ENCODE measurements at regions not wholly inside any gene's neighbourhood (a gene's known extent, or its start where the extent isn't known, plus 50 kb on each side); places are given as distances from the start of the nearest gene placed in this dataset.

DNA sequence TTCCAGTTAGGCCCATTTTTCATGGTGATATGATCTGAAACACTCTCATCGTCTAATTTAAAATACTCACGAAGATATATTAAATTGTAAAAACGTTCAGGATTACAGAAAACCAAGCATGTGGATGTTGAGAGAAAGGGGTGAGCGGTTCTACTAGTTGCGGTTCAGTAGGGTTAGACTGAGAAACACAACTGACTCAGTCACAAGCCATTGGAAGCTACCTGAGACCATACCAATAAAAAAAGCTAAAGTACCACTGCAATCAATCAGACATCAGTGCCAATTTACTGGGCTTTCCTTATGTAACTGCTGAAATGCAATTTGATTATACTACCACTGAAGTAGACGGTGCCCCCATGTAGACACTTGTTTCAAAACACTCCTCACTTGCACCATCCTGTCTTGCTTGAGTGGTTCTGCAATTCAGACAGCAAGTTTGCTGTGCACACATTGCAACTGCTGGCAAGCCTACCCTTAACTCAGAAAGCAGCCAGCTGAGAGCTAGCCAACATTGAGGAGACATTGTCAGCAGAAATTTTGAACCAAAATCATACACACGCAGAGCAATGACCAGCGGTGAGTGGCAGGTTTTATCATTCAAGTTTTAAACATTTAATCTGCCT lies 368.7 kb upstream of the ARHGEF26 start:
- no peaks in the 10 kb centered on the region for H3K27me3 ChIP-seq (ENCODE audit: insufficient read depth, low read length)
- no peak overlapping the region; the same call in 1 of the 2 replicates for H3K9ac ChIP-seq (ENCODE audit: low read depth, low read length)
- no peak overlapping the region for H3K4me3 ChIP-seq (ENCODE audit: low read length)
- H3K27ac ChIP-seq (ENCODE audit: low read depth, low read length): no peak overlapping the region
- no peaks in the 10 kb centered on the region for H3K9me3 ChIP-seq (ENCODE audit: insufficient read depth, low read depth, low read length)
- no peaks in the 10 kb centered on the region for H3K4me1 ChIP-seq (ENCODE audit: insufficient read depth, low read length)
- WGBS: 90% methylated on average over 6 of the region's 8 CpGs
- no peaks in the 10 kb centered on the region for H3K36me3 ChIP-seq (ENCODE audit: insufficient read depth, low read length)

DNA sequence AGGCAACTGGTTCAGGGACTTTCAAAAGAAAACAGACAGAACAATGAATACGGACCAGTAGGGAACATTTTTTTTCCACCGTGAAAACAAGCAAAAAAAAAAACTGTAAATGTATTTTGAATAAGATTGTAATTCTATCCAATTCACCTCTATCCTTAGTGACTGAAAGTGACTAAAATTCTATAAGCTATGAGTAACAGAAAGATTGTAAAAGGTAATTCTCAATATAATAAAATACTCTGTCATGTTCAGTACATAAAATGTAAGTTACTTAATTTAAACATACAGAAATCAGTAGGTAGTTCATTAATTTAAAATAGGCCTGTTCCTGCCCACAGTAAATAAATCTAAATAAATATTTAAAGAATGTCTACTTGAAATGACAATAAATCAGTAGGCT lies 368.2 kb upstream of the ARHGEF26 start:
- Histone ChIP-seq H3K9ac (ENCODE audit: low read depth, low read length) (no peak overlapping the region; the same call in 1 of the 2 replicates), H3K27ac (ENCODE audit: low read depth, low read length) (no peak overlapping the region), H3K27me3 (ENCODE audit: insufficient read depth, low read length) (no peaks in the 10 kb centered on the region), H3K4me3 (ENCODE audit: low read length) (no peak overlapping the region), H3K4me1 (ENCODE audit: insufficient read depth, low read length) (no peaks in the 10 kb centered on the region), H3K9me3 (ENCODE audit: insufficient read depth, low read depth, low read length) (no peaks in the 10 kb centered on the region), H3K36me3 (ENCODE audit: insufficient read depth, low read length) (no peaks in the 10 kb centered on the region)
- 83% methylated on average over 1 of the region's 2 CpGs for WGBS

DNA sequence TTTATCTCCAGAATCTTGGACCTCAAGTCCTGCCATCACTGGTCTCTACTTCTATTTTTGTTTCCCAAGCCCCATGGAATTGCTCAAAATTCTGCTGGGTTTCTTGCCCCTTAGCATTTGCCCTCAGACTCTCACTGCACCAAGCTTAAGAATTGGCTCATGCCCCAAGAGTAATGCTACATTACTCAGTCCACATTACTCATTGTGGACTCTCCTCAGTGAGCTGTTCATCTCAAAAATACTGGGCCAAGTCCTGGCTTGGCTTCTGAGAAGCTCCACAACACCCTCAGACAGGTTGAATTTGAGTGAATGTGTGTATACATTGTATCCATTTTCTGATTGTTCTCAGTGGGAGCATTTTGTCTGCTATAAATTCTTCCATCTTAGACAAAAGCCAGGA lies 364.4 kb upstream of the ARHGEF26 start:
- Histone ChIP-seq H3K27me3 (ENCODE audit: insufficient read depth, low read length) (no peaks in the 10 kb centered on the region), H3K4me1 (ENCODE audit: insufficient read depth, low read length) (0 out of 2 replicates have a peak, but pooled peaks cover 3% of the 10 kb centered on the region), H3K27ac (ENCODE audit: low read depth, low read length) (no peak overlapping the region), H3K9me3 (ENCODE audit: insufficient read depth, low read depth, low read length) (no peaks in the 10 kb centered on the region), H3K9ac (ENCODE audit: low read depth, low read length) (no peak overlapping the region), H3K36me3 (ENCODE audit: insufficient read depth, low read length) (no peaks in the 10 kb centered on the region), H3K4me3 (ENCODE audit: low read length) (no peak overlapping the region)

DNA sequence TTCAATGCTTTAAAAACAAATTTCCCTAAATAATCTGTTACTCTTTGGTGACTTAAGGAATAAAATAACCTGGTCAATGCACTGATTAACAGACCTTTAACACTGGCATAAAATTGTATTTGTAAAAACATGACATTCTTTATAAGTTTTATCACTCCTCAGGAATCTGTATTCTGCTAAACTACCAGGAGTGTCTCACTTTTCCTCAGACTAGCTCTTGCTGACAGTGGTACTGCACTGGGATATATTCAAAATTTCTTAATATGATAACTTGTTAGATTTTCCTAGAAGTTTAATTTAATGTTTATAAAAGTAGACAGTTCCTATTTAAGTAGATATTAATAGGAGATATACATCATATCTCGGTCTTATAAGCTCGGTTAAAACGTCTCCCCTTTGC lies 363.4 kb upstream of the ARHGEF26 start:
- Histone ChIP-seq H3K27me3 (ENCODE audit: insufficient read depth, low read length) (no peaks in the 10 kb centered on the region), H3K9me3 (ENCODE audit: insufficient read depth, low read depth, low read length) (no peaks in the 10 kb centered on the region), H3K27ac (ENCODE audit: low read depth, low read length) (no peak overlapping the region), H3K9ac (ENCODE audit: low read depth, low read length) (no peak overlapping the region), H3K4me1 (ENCODE audit: insufficient read depth, low read length) (0 out of 2 replicates have a peak, but pooled peaks cover 3% of the 10 kb centered on the region), H3K36me3 (ENCODE audit: insufficient read depth, low read length) (no peaks in the 10 kb centered on the region), H3K4me3 (ENCODE audit: low read length) (no peak overlapping the region)
- 97% methylated on average over 3 of the region's 3 CpGs for WGBS

DNA sequence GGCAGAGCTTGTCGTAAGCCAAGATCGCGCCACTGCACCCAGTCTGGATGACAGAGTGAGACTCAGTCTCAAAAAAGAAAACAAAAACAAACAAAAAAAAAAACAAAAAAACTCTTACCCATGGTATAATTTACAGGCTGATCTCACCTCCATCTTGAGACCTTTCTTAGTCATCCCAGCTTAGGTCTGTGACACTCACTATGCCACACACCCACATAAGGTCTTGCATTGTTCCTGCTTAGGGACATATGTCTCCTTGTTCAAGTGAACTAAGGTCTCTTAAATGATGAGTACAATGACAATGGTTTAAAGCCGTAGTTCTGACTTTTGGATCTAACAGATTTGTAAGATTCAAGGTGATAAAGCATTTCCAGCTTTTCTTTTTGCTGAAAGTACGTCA lies 360.2 kb upstream of the ARHGEF26 start:
- Histone ChIP-seq H3K4me1 (ENCODE audit: insufficient read depth, low read length) (0 out of 2 replicates have a peak, but pooled peaks cover 3% of the 10 kb centered on the region), H3K4me3 (ENCODE audit: low read length) (no peak overlapping the region)
- WGBS: 93% methylated on average over 4 of the region's 5 CpGs

DNA sequence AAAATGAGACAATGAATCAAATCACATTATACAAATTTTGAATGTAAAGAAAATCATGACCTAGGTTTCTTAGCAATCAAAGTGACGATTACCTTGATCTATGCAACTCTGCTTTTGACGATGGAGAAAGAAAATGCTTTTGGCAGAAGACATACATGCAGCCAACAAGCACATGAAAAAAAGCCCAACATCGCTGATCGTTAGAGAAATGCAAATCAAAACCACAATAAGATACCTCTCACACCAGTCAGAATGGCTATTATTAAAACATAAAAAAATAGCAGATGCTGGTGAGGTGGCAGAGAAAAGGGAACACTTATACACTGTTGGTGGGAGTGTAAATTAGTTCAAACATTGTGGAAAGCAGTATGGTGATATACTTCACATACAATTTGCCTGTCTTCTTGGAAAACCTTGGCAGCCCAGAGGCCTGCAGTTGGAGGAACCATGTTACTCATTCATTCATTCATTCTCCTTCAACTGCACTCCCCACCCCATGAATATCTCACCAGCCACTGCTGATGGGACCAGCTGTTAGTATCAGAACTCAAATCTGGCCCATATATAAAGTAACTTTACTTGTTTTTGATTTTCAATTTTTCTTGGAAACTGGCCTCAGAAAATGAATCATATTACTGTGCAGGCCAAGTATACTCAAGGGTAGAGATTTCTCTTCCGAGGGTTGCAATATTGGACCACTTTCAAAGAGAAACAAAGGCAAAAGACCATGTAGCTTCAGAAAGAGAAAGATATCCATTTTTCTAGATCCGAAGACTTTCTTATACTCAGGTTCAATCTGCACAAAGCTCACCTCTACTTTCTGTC lies 358.6 kb upstream of the ARHGEF26 start:
- no peak overlapping the region for H3K9ac ChIP-seq (ENCODE audit: low read depth, low read length)
- no peaks in the 10 kb centered on the region for H3K9me3 ChIP-seq (ENCODE audit: insufficient read depth, low read depth, low read length)
- no peak overlapping the region for H3K27ac ChIP-seq (ENCODE audit: low read depth, low read length)
- H3K4me3 ChIP-seq (ENCODE audit: low read length): no peak overlapping the region
- 95% methylated on average over 6 of the region's 6 CpGs for WGBS
- H3K4me1 ChIP-seq (ENCODE audit: insufficient read depth, low read length): 0 out of 2 replicates have a peak, but pooled peaks cover 3% of the 10 kb centered on the region
- no peaks in the 10 kb centered on the region for H3K27me3 ChIP-seq (ENCODE audit: insufficient read depth, low read length)
- no peaks in the 10 kb centered on the region for H3K36me3 ChIP-seq (ENCODE audit: insufficient read depth, low read length)

More for the DNA sequence above, 360.2 kb upstream of the ARHGEF26 start:
- Histone ChIP-seq H3K27ac (ENCODE audit: low read depth, low read length) (no peak overlapping the region), H3K36me3 (ENCODE audit: insufficient read depth, low read length) (no peaks in the 10 kb centered on the region), H3K27me3 (ENCODE audit: insufficient read depth, low read length) (no peaks in the 10 kb centered on the region), H3K9ac (ENCODE audit: low read depth, low read length) (no peak overlapping the region), H3K9me3 (ENCODE audit: insufficient read depth, low read depth, low read length) (no peaks in the 10 kb centered on the region)

DNA sequence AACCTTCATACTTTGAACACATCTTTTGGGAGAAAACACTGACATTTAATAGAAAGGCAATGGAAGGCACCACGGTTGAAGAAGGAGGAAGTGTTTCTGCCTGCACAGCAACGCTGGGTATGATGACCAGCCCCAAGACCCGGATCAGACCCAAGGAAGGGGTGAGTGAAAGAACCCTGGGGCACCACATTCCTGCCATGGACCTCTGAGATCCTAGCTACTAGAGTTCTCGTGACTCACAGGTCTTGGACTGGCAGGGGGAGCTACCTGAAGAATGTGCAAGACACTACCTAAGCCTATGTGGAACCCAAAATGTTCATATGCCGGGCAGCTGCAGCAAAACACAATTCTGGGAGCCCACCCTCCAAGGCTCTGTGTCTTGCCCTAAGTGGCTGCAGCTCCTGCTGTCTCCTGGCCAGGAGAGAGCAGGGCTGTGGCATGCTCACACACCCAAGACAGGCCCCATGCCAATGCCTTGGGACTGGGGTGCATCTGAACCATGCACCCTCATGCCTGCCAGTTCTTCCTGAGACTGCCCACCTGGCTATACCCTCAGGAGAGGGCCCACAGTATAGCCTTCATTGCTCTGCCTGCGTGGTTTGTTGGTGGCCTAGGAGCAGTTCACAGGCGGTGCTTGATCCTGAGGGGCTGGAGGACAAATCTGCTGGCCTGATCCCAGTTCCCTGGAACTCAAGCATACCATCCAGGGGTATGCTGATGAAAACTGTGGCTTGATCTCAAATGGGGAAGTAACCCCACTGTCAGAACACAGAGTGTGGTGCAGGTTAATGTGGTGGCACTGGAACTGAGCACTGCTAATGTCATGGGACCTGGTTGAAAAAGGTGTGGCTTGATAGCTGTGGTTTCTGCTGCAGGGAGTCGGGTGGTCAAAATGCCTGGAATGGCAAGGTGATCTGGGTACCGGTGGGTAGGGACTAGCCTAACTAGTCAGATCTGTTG lies 353.3 kb upstream of the ARHGEF26 start:
- H3K27ac ChIP-seq (ENCODE audit: low read depth, low read length): no peak overlapping the region
- no peaks in the 10 kb centered on the region for H3K36me3 ChIP-seq (ENCODE audit: insufficient read depth, low read length)
- 87% methylated on average over 9 of the region's 9 CpGs for WGBS
- no peaks in the 10 kb centered on the region for H3K4me1 ChIP-seq (ENCODE audit: insufficient read depth, low read length)
- no peak overlapping the region for H3K4me3 ChIP-seq (ENCODE audit: low read length)
- H3K9ac ChIP-seq (ENCODE audit: low read depth, low read length): no peak overlapping the region
- H3K9me3 ChIP-seq (ENCODE audit: insufficient read depth, low read depth, low read length): no peaks in the 10 kb centered on the region
- no peaks in the 10 kb centered on the region for H3K27me3 ChIP-seq (ENCODE audit: insufficient read depth, low read length)

DNA sequence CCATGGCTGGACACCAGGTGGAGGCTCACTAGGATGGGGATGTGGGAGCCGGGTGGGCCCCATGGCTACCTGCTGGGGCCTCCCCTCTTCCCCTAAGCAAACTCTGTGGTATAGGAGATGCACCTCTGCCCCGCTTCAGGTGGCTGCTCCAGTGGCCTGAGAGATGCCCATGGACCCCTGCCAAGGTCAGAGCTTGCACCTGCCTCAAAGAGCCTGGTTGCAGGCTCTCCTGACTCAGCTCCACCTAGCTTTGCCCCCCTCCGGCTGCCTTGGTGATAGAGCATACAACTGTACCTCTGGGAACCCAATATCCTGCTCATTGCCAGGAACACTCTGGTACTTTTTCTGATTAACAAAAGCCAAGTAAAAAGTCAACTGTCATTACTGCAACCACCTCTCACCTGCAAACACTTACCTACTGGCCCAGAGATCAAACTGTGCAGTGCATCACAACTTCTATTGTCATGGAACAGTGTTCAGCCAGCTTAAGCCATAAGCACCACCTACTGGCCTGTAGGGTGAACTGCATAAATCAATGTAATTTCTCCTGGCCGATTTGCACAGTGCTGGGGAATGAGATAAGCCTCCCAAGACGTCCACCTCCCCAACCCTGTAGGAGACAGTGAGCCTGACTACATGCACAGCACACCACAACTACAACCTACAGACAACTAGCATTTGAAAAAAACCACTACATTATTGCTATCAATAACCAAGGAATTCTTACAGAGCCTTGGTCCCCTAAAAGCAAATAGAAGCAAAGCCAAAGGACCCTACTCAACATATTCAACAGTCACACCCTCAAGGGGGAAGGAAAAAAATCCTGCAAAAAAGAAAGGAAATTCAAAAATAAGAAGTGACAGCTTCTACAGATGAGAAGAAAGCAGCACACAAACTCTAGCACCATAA lies 352.4 kb upstream of the ARHGEF26 start:
- no peak overlapping the region for H3K4me3 ChIP-seq (ENCODE audit: low read length)
- H3K9me3 ChIP-seq (ENCODE audit: insufficient read depth, low read depth, low read length): no peaks in the 10 kb centered on the region
- H3K4me1 ChIP-seq (ENCODE audit: insufficient read depth, low read length): no peaks in the 10 kb centered on the region
- H3K27me3 ChIP-seq (ENCODE audit: insufficient read depth, low read length): no peaks in the 10 kb centered on the region
- H3K27ac ChIP-seq (ENCODE audit: low read depth, low read length): no peak overlapping the region
- WGBS: 53% methylated on average over 5 of the region's 5 CpGs
- H3K9ac ChIP-seq (ENCODE audit: low read depth, low read length): no peak overlapping the region
- H3K36me3 ChIP-seq (ENCODE audit: insufficient read depth, low read length): no peaks in the 10 kb centered on the region

DNA sequence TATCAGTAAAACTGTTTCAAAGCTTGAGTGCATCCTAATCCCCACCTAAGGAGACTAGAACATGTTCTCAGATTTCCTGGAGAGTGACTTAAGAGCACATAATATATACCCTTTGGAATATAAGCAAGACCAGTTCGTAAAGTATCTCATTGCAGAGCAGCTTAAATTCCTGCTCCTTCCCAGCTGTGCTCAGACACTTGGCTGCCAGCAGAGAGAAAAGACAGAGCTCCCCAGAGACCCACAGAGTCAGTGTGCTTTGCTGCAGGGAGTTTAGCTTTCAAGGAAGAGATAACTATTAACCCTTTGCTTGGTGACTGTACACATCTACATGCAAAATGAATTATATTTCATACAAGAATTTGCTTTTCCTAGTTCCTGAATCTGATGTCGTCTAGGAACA lies 338.1 kb upstream of the ARHGEF26 start:
- Histone ChIP-seq H3K9me3 (ENCODE audit: insufficient read depth, low read depth, low read length) (no peaks in the 10 kb centered on the region), H3K4me3 (ENCODE audit: low read length) (no peak overlapping the region), H3K27me3 (ENCODE audit: insufficient read depth, low read length) (no peaks in the 10 kb centered on the region), H3K27ac (ENCODE audit: low read depth, low read length) (no peak overlapping the region), H3K4me1 (ENCODE audit: insufficient read depth, low read length) (peaks cover 6% of the 10 kb centered on the region; the same call in 1 of the 2 replicates), H3K9ac (ENCODE audit: low read depth, low read length) (no peak overlapping the region), H3K36me3 (ENCODE audit: insufficient read depth, low read length) (no peaks in the 10 kb centered on the region)
- WGBS: 76% methylated on average over 2 of the region's 2 CpGs

DNA sequence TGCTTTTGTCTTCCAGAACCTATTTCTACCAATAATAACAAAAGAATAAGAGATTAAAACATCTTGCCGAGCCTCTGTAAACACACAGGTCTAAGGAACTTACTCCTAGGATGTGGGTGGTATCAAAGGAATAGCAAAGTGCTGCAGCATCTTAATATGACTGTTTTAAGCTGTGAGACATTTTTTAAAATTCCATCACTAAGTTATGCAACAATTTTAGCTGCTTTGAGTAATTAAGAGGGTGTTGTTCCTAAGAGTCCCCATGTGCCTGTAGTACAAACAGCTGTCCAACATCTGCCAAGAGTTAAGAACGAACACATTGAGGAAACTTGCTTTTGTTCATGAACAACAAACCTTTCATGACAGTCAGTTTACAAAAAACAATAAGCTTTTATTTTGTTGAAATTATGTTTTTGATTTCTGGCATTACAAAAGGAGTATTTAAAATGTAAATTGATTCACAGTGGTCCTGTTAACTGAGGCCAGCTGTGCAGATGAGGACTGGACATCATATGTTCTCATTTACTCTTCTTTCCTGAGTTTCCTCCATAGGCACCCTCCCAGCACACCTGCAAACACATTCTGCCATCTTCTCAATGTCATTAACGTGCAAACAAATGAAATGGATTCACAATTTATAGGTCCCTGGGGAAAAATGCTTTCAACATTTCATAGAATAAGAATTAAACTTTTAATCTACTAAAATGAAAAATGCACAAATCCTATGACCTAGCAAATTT lies 337.3 kb upstream of the ARHGEF26 start:
- Histone ChIP-seq H3K9ac (ENCODE audit: low read depth, low read length) (no peak overlapping the region), H3K36me3 (ENCODE audit: insufficient read depth, low read length) (no peaks in the 10 kb centered on the region), H3K9me3 (ENCODE audit: insufficient read depth, low read depth, low read length) (no peaks in the 10 kb centered on the region), H3K4me1 (ENCODE audit: insufficient read depth, low read length) (peaks cover 6% of the 10 kb centered on the region; the same call in 1 of the 2 replicates), H3K27me3 (ENCODE audit: insufficient read depth, low read length) (no peaks in the 10 kb centered on the region), H3K4me3 (ENCODE audit: low read length) (no peak overlapping the region), H3K27ac (ENCODE audit: low read depth, low read length) (no peak overlapping the region)
- 65% methylated on average over 3 of the region's 3 CpGs for WGBS

All from HUES64 (cell line).